H9 (cell line): ENCODE measurements at regions not wholly inside any gene's neighbourhood (a gene's known extent, or its start where the extent isn't known, plus 50 kb on each side); places are given as distances from the start of the nearest gene placed in this dataset.

Experiments used
- DNase-seq: peaks from one replicate; pipeline ENCODE4 v3.0.0-alpha.2; 2017
- H2AFZ ChIP-seq: one replicate; pipeline ENCODE4 v1.6.1; 2013; ENCODE audit warnings: mild to moderate bottlenecking, low read length, control low read depth, moderate library complexity
- H2AK5ac ChIP-seq: 2 replicates; pipeline ENCODE4 v1.6.1; 2013; ENCODE audit warnings: low read length, control low read depth, mixed read lengths; ENCODE audit not compliant: insufficient read length
- H2BK120ac ChIP-seq: one replicate; pipeline ENCODE4 v1.6.1; 2013; ENCODE audit warnings: low read depth, mild to moderate bottlenecking, low read length, control low read depth, inconsistent platforms; ENCODE audit not compliant: poor library complexity, severe bottlenecking
- H2BK12ac ChIP-seq: 2 replicates; pipeline ENCODE4 v1.6.1; 2013; ENCODE audit warnings: low read length, control low read depth, mixed read lengths, low read depth; ENCODE audit not compliant: insufficient read length
- H2BK15ac ChIP-seq: 2 replicates; pipeline ENCODE4 v1.6.1; 2013; ENCODE audit warnings: low read depth, low read length, control low read depth
- H2BK20ac ChIP-seq: one replicate; pipeline ENCODE4 v1.6.1; 2013; ENCODE audit warnings: low read depth, mild to moderate bottlenecking, low read length, control low read depth, inconsistent platforms; ENCODE audit not compliant: poor library complexity, severe bottlenecking
- H2BK5ac ChIP-seq: 2 replicates; pipeline ENCODE4 v1.6.1; 2013; ENCODE audit warnings: low read length, control low read depth, mixed read lengths; ENCODE audit not compliant: insufficient read length
- H3K14ac ChIP-seq: 2 replicates; pipeline ENCODE4 v1.6.1; 2013; ENCODE audit warnings: low read length, control low read depth; ENCODE audit not compliant: insufficient read depth
- H3K18ac ChIP-seq: 2 replicates; pipeline ENCODE4 v1.6.1; 2013; ENCODE audit warnings: low read depth, mild to moderate bottlenecking, mixed read lengths, low read length, control low read depth; ENCODE audit not compliant: insufficient read length
- H3K23ac ChIP-seq: 2 replicates; pipeline ENCODE4 v1.6.1; 2013; ENCODE audit warnings: low read length, control low read depth, mixed read lengths, low read depth; ENCODE audit not compliant: insufficient read length
- H3K23me2 ChIP-seq: 2 replicates; pipeline ENCODE4 v1.6.1; 2013; ENCODE audit warnings: low read depth, mild to moderate bottlenecking, mixed read lengths, low read length, control low read depth; ENCODE audit not compliant: insufficient read length, poor library complexity, severe bottlenecking
- H3K27ac ChIP-seq: 2 replicates; pipeline ENCODE4 v1.5.1; 2013; ENCODE audit warnings: low read length, control low read depth, mixed read lengths, low read depth; ENCODE audit not compliant: insufficient read length
- H3K27me3 ChIP-seq: 2 replicates; pipeline ENCODE4 v1.6.1; 2013; ENCODE audit warnings: low read length, control low read depth, inconsistent platforms; ENCODE audit not compliant: insufficient read depth
- H3K4ac ChIP-seq: 2 replicates; pipeline ENCODE4 v1.6.1; 2013; ENCODE audit warnings: low read depth, mild to moderate bottlenecking, control low read depth, inconsistent platforms, low read length, moderate library complexity
- H3K4me1 ChIP-seq: 2 replicates; pipeline ENCODE4 v1.6.1; 2013; ENCODE audit warnings: low read length, control low read depth, inconsistent platforms; ENCODE audit not compliant: insufficient read depth
- H3K4me2 ChIP-seq: 2 replicates; pipeline ENCODE4 v1.6.1; 2013; ENCODE audit warnings: low read length, control low read depth, mixed read lengths; ENCODE audit not compliant: insufficient read length, insufficient read depth
- H3K56ac ChIP-seq: 2 replicates; pipeline ENCODE4 v1.6.1; 2013; ENCODE audit warnings: low read depth, mild to moderate bottlenecking, mixed read lengths, low read length, control low read depth; ENCODE audit not compliant: insufficient read length
- H3K79me1 ChIP-seq: 2 replicates; pipeline ENCODE4 v1.6.1; 2013; ENCODE audit warnings: low read depth, mild to moderate bottlenecking, moderate library complexity, low read length, control low read depth, inconsistent platforms; ENCODE audit not compliant: insufficient read depth, poor library complexity, severe bottlenecking
- H3K79me2 ChIP-seq: 2 replicates; pipeline ENCODE4 v1.6.1; 2013; ENCODE audit warnings: low read length, control low read depth, inconsistent platforms; ENCODE audit not compliant: insufficient read depth
- H3K9ac ChIP-seq: 2 replicates; pipeline ENCODE4 v1.6.1; 2013; ENCODE audit warnings: low read length, control low read depth, mixed read lengths; ENCODE audit not compliant: insufficient read length; ENCODE audit errors: extremely low read depth
- H3K9me3 ChIP-seq: one replicate; pipeline ENCODE4 v1.6.1; 2013; ENCODE audit warnings: low read depth, low read length, inconsistent platforms; ENCODE audit not compliant: control insufficient read depth
- H3T11ph ChIP-seq: one replicate; pipeline ENCODE4 v1.6.1; 2013; ENCODE audit warnings: mild to moderate bottlenecking, low read length, control low read depth, inconsistent platforms
- H4K20me1 ChIP-seq: one replicate; pipeline ENCODE4 v1.6.1; 2013; ENCODE audit not compliant: control insufficient read depth, insufficient read length, insufficient read depth
- H4K5ac ChIP-seq: 2 replicates; pipeline ENCODE4 v1.6.1; 2013; ENCODE audit warnings: low read depth, mild to moderate bottlenecking, mixed read lengths, low read length, control low read depth; ENCODE audit not compliant: insufficient read length
- H4K8ac ChIP-seq: replicated peaks from 2 replicates; pipeline ENCODE4 v1.6.1; 2013; ENCODE audit warnings: low read length, control low read depth, mixed read lengths, low read depth; ENCODE audit not compliant: insufficient read length
- H4K91ac ChIP-seq: 2 replicates; pipeline ENCODE4 v1.6.1; 2013; ENCODE audit warnings: low read depth, mild to moderate bottlenecking, moderate library complexity, mixed read lengths, low read length, control low read depth; ENCODE audit not compliant: insufficient read length
- H3K27ac Mint-ChIP-seq, 3 experiments: 2 replicates in 2 of 3; 3 replicates in 1 of 3; pipeline ENCODE4 v1.8.0; 2020 to 2021; ENCODE audit warnings: mixed read lengths in 3 of 3, mild to moderate bottlenecking in 1 of 3, moderate library complexity in 1 of 3
- H3K27me3 Mint-ChIP-seq: 2 replicates; pipeline ENCODE4 v1.8.0; 2021; ENCODE audit warnings: low read depth, mild to moderate bottlenecking, moderate library complexity, mixed read lengths
- H3K36me3 Mint-ChIP-seq, 3 experiments: 2 replicates in 2 of 3; 3 replicates in 1 of 3; pipeline ENCODE4 v1.8.0; 2020 to 2021; ENCODE audit warnings: low read depth in 3 of 3, mixed read lengths in 3 of 3; ENCODE audit not compliant: insufficient read depth in 1 of 3
- H3K4me1 Mint-ChIP-seq, 2 experiments: 2 replicates each; pipeline ENCODE4 v1.8.0; 2020; ENCODE audit warnings: mixed read lengths in 2 of 2
- H3K4me3 Mint-ChIP-seq, 2 experiments: 2 replicates in 1 of 2; 3 replicates in 1 of 2; pipeline ENCODE4 v1.8.0; 2020 to 2021; ENCODE audit warnings: mild to moderate bottlenecking in 2 of 2, mixed read lengths in 2 of 2, moderate library complexity in 1 of 2
- H3K9me3 Mint-ChIP-seq, 2 experiments: 2 replicates in 1 of 2; 3 replicates in 1 of 2; pipeline ENCODE4 v1.8.0; 2020; ENCODE audit warnings: mild to moderate bottlenecking in 2 of 2, mixed read lengths in 2 of 2, moderate library complexity in 1 of 2
- WGBS: extraction: QIAGEN DNeasy Blood & Tissue Kit; methylation state at CpG from one replicate; pipeline ENCODE4 v1.1.7; 2013; ENCODE audit warnings: missing lambda C conversion rate, low lambda C conversion rate, mixed read lengths; ENCODE audit not compliant: insufficient read length; ENCODE audit errors: extremely low coverage; 5-methylcytosine and 5-hydroxymethylcytosine counted together
- TF ChIP-seq, protein P1 (sequence below): fragments of 200-600 bp; sonication (generic); conservative IDR thresholded peaks from 3 replicates; pipeline ENCODE4 v1.8.0; 2021; ENCODE audit warnings: antibody characterized with exemption, mild to moderate bottlenecking

- DNase-seq: no peak
- H3K79me1 ChIP-seq: no peaks in the 10 kb centered on the region
- no peak overlapping the region for H4K5ac ChIP-seq
- no peak overlapping the region for H3K23ac ChIP-seq
- H2BK12ac ChIP-seq: no peak overlapping the region
- no peak overlapping the region for H2BK5ac ChIP-seq
- no peak overlapping the region for H3K18ac ChIP-seq
- no peak overlapping the region for H4K8ac ChIP-seq
- no peak overlapping the region for H2BK120ac ChIP-seq
- H3T11ph ChIP-seq: no peak overlapping the region
- H3K79me2 ChIP-seq: no peaks in the 10 kb centered on the region
- H3K23me2 ChIP-seq: no peaks in the 10 kb centered on the region
- Mint-ChIP-seq H3K27me3 (no peaks in the 10 kb centered on the region), H3K27ac (no peak overlapping the region), H3K4me1 (no peaks in the 10 kb centered on the region), H3K36me3 (no peaks in the 10 kb centered on the region), H3K9me3 (no peaks in the 10 kb centered on the region), H3K4me3 (no peak overlapping the region)
- no peak overlapping the region for H2BK20ac ChIP-seq
- H3K27me3 ChIP-seq: no peaks in the 10 kb centered on the region
- H3K4me2 ChIP-seq: no peak overlapping the region
- H3K9ac ChIP-seq: no peak overlapping the region
- H3K4me1 ChIP-seq: no peaks in the 10 kb centered on the region
- no peak overlapping the region for H3K56ac ChIP-seq
- TF ChIP-seq, protein P1, sequence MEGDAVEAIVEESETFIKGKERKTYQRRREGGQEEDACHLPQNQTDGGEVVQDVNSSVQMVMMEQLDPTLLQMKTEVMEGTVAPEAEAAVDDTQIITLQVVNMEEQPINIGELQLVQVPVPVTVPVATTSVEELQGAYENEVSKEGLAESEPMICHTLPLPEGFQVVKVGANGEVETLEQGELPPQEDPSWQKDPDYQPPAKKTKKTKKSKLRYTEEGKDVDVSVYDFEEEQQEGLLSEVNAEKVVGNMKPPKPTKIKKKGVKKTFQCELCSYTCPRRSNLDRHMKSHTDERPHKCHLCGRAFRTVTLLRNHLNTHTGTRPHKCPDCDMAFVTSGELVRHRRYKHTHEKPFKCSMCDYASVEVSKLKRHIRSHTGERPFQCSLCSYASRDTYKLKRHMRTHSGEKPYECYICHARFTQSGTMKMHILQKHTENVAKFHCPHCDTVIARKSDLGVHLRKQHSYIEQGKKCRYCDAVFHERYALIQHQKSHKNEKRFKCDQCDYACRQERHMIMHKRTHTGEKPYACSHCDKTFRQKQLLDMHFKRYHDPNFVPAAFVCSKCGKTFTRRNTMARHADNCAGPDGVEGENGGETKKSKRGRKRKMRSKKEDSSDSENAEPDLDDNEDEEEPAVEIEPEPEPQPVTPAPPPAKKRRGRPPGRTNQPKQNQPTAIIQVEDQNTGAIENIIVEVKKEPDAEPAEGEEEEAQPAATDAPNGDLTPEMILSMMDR: no peak
- no peak overlapping the region for H2AK5ac ChIP-seq
- no peaks in the 10 kb centered on the region for H4K20me1 ChIP-seq
- no CpG with 5 or more reads among the region's 4 CpGs for WGBS
- H3K9me3 ChIP-seq: no peaks in the 10 kb centered on the region
- no peak overlapping the region for H4K91ac ChIP-seq
- H3K14ac ChIP-seq: no peak overlapping the region
- no peak overlapping the region for H3K27ac ChIP-seq
- no peak overlapping the region for H2AFZ ChIP-seq
- no peak overlapping the region for H3K4ac ChIP-seq
- no peak overlapping the region for H2BK15ac ChIP-seq
These were observed 1061.5 kb upstream of the PCDH9 start for GRCh38 chr13:68291595-68291994.
